GM21786 (cell line): ENCODE measurements at regions not wholly inside any gene's neighbourhood (a gene's known extent, or its start where the extent isn't known, plus 50 kb on each side); places are given as distances from the start of the nearest gene placed in this dataset.
A peak's percentile ranks its signal among the peaks of the same experiment; 100 is the strongest.
"Not testable (repeated sequence)": the region's sequence is repeated elsewhere in the genome, so short reads cannot be mapped to it uniquely, and the experiment has no call there.

Experiments
- ATAC-seq: cut with Tn5 transposase; IDR thresholded peaks from one replicate; pipeline ENCODE4 v1.9.1; 2021; ENCODE audit not compliant: unreplicated experiment

DNA sequence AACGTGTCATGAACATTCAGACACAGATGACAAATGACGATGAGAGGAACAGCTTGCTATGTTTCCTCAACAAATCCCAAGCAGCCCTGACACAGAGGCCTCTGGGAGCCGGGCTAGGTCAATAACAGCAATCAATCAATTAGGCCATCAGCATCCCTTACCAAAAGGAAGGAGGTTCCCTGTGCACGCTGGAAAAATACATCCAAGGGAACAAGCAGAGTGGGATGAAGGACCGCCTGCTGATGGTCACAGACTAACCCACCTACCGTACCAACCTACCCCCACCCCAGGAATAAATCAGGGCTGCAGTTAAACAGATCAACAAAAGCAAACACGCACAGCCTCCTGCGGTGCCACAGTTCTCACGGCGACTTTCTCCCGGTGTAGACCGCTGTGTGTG, 265.1 kb upstream of the SFSWAP start:
- ATAC-seq: no peak

DNA sequence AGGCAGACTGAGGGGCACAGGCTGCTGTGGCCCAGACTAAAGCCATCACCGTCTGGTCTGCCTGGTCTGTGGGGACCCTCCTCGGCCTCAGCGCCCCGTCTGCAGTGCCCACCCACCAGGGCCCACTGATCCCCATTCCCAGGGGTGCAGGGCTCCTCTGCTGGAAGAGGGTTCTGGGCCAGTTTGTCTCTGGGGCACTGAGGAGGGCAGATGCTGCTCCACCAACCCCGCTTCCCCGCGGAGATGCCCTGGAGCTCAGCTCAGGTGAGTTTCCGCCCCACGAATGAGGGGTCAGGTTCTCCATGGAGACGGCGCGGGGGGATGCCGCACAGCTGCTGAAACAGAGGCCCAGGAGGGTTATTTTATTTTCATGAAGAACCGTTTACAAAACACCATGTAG, 263.3 kb upstream of the SFSWAP start:
- ATAC-seq: not testable (repeated sequence)

DNA sequence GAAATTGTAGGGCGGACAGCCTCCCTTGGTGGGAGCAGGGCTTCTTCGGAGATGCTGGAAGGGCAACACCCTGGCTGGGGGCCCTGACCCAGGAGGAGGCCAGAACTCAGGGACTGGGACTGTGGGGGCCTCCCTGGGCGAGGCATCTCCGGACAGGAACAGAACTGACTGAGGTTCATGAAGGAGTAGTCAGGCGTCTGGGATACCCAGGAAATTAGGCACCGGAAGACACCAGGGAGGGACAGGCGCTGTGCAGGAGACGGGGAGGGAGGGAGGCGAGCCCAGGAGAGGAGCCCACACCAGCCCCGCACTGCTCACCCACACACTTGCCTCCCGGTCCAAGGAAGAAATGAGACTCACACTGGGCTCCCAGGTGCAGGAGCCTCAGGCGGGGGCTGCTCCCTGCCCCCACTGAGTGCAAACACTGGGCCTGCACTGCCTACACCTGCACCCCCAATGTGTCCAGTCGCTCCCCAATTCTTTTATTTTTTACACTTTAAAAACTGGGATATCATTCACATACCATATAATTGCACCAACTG, 262.6 kb upstream of the SFSWAP start:
- ATAC-seq: no peak

DNA sequence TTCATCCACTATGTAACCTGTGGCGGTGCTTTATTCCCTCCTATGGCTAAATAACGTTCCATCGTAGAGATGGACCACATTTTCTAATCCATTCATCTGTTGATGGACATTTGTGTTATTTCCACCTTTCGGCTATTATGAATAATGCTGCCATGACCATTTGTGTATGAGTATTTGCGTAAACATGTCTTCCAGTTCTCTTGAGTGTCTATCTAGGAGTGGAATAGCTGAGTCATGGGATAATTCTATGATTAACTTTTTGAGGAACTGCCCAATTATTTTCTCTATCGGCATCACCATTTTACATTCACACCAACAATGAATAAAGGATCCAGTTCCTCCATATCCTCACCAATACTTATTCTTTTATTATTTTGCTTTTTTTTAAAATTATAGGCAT, 261.9 kb upstream of the SFSWAP start:
- ATAC-seq: no peak

DNA sequence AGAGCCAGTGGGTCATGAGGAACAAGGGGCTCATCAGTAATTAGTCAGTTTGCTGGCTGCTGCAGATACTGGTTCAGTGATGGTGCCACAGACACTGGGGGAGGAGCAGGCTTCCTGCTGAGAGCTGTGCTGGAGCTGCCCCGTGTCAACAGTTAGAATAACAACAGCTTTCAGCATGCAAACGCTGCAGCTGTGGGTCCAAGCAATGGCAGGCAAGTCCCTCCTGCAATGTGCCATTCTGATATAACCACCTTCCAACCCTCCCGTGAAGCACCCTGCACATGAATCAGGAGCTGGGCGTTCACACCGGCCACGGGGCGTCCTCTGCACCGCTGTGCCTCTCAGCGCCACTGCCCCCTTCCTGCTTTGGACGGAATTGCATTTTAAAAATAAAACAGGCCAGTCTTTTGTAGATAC, 258.4 kb upstream of the SFSWAP start:
- ATAC-seq: no peak

DNA sequence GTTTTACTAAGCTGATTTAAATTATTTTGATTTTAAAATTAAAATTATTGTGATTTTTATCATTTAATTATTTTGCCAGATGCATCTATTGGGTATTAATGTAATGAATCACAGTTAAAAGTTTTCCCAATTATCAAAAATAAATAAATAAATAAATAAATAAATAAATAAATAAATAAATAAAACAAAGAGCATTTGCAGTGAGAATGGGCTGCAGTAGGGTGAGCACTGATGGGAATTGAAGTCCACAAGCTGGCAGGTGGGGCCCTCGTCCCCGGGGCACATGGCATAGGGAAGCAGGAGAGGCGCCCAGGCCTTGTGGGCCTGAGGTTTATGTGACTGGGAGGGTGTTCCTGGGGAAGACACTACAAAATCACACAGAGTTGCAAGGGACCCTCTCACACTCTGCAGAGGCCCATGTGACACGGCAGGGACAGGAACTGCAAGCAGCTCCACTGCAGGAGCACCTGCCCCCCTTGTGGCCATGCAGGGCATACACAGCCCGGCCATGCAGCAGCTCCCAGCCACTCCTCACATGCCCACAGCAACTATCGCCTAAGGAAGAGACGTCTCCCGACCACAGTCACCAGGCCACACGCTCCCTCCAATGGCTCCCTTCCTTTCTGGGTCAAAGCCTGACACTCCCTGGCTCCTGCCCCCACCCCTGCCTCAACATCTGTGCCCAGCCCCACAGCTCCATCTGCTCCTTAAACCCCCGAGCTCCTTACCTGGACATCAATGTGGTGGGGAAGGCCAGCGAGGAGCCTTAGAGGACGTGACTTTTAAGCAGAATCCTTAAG, 256.3 kb upstream of the SFSWAP start:
- ATAC-seq: peak; percentile 61

DNA sequence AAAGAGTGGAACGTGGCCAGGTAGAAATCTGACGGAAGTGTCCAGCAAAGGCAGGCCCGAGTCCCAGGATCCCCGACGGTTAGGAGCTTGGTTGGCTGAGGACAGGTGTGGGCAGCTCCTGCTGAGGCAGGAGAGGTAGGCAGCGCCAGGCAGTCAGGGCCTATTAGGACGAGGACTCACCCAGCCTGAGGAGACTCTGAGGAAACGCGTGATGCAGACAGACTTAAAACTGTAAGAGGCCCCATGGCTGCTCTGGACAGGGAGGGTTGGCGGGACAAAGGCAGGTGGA, 255.7 kb upstream of the SFSWAP start:
- ATAC-seq: no peak

DNA sequence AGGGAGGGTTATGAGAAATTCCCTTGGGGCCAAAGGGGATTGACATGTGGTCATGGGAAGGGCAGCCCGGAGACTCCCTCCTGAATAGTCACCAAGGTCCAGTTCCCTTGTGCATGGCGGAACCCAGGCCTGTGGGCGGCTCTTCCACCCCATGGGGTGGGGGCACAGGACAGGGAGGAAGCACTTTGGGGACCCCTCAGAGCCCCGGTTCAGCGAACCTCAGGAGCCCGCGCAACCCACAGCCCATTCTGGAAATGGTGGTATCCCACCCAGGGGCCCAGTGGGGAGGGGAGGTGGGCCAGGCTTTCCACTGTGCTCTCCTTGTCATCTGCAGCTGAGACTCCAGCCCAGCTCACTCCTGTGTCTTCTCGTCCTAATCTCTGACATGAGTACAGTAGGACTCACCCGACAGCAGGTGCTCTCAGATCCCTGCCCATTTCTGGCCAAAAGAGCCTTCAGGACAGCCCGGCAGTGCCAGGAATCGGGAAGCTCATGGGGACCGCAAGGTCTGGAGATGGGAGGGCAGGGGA, 255.2 kb upstream of the SFSWAP start:
- no peak for ATAC-seq

DNA sequence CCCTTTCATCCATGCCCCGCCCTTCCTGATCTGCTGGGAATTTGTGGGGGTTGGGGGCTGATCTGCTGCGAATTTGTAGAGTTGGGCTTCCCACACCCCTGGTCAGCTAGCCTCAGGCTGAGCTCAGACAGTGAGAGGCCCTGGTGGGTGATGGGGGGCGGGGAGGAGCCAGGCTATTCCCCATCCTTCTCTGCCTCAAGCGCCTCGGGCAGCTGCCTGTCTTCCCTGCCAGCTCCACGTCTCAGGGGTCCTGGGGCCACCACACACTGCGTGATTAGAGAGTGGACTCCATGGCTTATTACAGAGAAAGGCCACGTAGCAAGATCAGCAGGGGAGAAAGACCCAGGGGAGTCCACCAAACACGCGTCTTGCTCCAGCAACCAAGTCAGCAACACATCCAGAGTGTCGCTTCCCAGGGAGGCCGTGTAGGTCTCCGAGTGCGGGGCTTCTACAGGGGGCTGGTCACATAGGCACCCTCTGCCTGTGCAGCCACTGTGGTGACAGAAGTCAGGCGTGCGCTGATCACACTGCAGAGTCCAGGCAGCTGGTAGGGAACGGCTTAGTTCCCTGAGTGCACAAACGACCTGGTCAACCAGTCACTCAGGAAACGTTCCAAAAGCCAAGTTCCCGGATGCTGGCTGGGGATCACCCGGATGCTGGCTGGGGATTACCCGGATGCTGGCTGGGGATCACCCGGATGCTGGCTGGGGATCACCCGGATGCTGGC, 254.4 kb upstream of the SFSWAP start:
- no peak for ATAC-seq

DNA sequence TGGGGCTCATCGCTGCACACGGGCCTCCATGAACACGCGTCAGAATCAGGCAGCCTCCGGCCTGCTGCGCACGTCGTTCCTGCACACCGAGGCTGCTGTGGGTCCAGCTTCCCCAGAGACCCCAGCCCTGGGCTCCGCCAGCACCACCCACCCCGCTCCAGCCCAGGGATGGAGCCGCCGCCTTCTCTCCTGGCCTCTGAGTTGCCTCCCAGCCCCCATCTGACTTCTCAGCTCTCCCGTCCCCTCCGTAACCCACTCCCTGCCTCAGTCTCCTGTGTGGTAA, 253.9 kb upstream of the SFSWAP start:
- ATAC-seq: no peak

DNA sequence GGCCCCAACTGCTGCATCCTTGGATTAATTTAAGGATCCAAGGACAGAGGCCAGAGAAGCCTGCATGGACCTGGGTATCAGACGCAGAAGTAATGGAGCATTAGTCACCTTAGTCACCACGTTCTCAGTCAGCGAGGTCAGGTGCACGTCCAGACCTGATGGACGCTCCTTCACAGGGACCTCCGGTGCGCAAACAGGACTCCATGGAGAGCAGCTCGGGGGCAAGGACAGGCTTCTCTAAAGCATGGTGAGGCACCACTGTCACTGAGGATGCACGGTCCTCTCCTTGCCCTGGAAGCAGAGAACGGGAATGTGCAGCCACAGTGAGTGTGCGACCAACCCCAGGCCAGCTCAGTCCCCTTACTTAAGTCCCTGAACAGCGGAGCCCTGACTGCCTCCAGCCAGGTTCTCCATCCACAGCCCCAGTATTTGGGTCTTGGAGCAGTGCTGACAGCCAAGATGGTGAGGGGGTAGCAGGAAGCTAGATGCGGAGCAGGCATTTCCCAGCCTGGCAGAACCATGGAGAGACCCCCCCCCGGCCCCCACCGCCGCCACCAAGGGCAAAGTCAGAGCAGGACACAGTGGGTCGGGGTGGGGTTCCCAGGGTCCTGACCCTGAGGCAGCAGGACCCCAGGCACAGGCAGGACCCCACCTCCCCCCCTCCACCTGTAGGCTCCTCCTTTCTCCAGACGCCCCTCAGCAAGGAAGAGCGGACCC, 253.4 kb upstream of the SFSWAP start:
- ATAC-seq: no peak

DNA sequence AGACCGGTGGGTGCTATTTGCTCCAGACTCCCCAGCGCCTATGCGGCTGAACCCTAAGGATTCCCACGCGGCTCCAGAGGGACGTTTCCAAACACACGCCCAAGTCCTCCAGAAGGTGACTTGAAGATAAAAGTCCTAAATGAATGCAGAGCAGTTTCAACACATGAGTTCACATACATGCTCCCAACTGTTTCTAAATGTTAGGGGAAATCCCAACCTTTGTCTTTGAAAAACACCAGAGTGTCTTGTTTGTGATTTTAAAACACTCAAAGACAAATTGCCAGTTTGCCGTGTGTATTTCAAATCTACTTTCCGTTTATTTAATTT, 252.9 kb upstream of the SFSWAP start:
- no peak for ATAC-seq

DNA sequence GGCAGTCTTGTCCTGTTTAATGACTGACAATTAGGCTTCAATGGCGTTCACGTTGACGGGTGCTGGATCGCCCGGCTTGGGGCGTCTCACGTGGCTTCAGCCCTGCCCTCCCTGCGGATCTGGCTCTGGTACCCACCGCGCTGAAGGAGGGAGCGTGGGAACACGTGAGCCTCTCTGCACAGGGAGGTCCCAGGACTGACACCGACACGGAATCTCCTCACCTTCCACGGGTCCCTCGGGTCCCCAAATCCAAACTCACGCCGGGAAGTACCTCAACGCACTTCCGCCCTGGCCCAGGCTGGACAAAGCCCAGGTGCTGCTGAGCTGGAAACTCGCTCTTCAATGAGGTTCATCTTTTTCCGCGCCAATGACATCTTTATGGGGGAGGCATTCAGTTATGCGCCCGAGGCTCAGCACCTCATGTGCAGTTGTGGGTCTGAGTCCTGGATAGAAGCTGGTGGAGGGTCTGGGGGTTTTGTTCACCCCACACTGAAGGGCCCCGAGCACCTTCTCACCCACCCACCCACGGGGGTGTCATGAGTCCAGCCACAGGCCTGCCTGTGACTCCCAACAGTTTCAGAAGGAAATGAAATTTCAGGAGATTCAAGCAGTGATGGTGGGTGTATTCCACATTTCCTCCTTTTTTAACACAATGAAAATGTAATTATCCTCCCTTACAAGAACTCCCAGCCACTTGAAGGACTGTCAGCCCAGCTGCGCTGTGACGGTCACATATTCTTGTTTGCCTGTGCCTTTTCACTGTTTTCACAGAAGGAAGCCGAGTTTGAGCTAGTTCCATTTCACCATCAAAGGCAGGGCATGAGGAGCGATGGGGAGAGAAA, 251.7 kb upstream of the SFSWAP start:
- ATAC-seq: no peak

DNA sequence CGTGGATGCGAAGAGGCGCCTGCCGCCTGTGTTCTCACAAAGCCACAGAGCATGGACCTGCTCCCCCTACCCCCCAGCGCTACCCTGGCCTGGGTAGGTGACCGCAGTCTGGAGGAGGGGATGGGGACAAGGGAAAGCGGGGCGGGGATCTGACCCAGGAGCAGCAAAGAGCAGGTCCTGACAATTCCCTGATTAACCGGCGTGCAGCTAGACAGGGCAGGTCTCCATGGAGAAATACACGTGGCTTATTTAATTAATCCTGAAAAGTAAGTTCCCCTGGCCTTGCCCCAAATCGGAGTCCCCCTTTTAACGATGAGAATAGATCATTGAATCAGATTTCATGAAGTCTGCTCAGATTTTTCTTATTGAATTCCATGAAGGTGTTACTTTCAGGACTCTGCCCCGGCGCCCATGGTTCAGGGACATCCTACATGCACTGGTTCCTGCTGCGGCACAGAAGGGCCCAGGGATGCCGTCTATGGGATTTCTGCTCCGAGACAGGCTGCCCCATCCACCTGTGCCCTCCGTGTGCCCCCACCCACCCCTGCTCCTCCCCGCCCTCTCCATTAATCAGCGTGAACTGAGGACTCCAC, 251.0 kb upstream of the SFSWAP start:
- ATAC-seq: no peak

DNA sequence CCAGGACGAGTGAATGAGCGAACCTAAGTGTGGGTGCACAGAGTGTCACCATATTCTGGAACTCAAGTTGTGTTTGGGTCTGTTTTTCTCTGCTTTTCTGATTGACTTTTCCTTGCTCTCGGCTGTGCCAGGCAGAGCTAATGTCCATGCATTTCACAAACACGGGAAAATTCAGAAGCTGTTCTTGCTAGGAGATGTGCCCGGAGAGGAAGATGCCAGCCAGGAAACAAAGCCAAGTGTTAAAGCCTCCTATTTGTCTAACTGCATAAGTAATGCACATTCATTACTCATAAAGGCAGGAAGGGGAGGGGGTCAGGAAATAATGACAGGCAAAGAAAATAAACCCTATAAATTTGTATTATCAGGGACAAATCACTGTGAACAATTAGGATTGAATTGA, 250.4 kb upstream of the SFSWAP start:
- ATAC-seq: no peak

DNA sequence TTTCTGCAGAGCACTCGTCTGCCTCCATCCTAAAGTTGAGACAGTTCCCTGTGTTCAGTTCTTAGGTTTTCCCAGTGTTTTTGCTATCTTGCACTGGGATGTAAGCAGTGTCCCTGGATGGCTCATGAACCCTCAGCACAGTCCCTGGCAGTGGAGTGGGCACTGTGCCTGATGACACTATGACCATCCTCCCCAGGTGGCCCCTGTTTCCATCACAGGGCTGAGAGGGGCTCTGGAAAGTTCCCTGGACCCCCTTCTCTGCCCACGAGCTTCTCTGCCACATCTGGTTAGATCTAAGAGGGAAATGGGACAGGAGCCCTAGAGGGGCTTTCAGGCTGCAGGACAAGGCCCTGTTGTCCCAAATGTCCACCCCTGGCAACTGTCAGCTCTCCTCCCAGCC, 249.8 kb upstream of the SFSWAP start:
- no peak for ATAC-seq

DNA sequence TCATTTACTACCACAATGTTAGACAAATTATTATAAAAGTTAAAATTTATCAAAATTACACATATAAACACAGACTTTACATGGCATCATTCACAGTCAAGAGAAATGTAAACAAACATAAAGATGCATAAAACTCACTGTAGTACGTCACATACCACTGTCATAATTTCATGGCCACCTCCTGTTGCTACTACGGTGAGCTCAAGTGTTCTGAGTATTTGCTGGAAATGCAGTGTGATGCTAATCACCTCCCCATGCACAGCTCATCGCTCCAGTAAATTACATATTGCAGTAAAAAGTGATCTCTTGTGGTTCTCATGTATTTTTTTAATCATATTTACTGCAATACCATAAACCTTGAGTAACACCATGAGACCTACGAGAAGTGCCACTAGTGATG, 247.7 kb upstream of the SFSWAP start:
- ATAC-seq: no peak

DNA sequence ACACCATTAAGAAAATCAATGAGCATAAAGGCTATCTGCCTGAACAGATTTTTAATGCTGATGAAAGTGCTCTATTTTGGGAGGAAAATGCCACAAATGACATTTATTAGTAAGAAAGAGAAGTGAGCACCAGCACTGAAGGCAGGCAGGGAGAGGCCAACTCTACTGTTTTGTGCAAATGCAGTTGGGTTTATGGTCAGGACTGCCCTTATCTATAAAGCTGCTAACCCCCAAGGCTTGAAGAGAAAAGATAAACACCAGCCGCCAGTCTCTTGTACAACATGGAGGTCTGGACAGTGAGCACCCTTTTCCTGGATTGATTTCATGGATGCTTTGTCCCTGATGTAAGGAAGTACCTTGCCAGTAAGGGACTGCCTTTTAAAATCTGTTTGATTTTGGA, 246.8 kb upstream of the SFSWAP start:
- no peak for ATAC-seq

DNA sequence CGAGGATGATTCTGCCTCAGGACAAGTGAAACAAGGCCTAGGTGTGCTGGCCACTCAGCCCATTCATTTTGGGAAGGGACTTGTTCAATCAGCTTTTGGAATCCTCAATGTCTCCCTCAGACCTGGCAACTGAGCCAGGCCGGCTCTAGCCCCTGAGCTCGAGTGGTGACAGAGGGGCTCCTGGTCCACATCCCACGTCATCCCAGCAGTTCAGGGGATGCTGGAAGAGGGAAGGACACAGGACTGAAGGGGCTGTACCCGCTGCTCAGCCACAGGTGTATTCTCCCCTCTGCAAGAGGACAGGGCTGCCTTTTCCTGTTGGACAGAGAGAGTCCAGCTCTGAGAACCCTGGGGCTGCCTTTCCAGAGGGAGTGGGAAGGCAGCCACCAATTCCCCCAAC, 244.6 kb upstream of the SFSWAP start:
- ATAC-seq: no peak

DNA sequence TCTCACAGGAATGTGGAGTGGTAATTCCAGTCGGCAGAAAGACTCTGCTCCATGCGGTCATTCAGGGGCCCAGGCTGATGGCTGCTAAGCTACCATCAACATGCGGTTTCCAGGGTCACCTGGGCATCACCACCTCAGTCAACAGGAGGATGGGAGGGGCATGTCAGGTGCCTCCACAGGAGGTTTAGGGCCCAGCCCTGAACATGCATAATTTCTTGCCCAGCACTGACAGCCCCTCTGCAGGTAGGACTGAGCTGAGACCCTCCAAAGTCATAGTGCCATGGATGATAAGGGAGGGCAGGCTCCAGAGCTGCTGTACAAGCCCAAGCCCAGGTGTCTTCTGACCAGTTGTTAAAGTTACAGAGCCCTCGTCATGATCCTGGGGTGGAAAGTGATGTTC, 244.0 kb upstream of the SFSWAP start:
- no peak for ATAC-seq

DNA sequence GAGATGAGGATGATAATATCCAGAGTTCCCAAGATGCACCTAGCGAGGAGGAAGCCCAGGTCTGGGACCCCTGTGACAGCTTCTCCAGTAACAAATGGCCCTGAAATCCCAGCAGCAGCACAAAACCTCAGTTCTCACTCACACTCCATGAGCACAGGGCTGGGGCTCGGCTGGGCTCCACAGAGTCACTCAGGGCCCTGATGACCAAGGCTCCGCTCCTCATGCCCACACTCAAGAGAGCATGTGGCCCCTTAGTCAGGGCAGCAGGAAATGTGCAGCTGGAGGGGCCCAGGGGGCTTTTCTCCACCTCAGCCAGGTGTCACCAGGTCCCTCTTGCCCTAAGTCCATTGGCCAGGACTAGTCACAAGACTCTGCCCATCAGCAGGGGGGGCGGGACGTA, 242.7 kb upstream of the SFSWAP start:
- no peak for ATAC-seq
